Progenitor cell of endocrine pancreas (in vitro differentiated cells): ENCODE measurements at regions not wholly inside any gene's neighbourhood (a gene's known extent, or its start where the extent isn't known, plus 50 kb on each side); places are given as distances from the start of the nearest gene placed in this dataset.

Experiments used
- DNase-seq: peaks from one replicate; pipeline ENCODE4 v3.0.0; 2021; ENCODE audit warnings: low spot score; ENCODE audit not compliant: unreplicated experiment
- H3K27ac Mint-ChIP-seq: 2 replicates; pipeline ENCODE4 v1.8.0; 2021; ENCODE audit warnings: mild to moderate bottlenecking, moderate library complexity, mixed read lengths
- H3K27me3 Mint-ChIP-seq: 2 replicates; pipeline ENCODE4 v1.8.0; 2021; ENCODE audit warnings: mixed read lengths
- H3K36me3 Mint-ChIP-seq: 2 replicates; pipeline ENCODE4 v1.8.0; 2022; ENCODE audit warnings: mixed read lengths; ENCODE audit not compliant: insufficient read depth
- H3K4me1 Mint-ChIP-seq: 2 replicates; pipeline ENCODE4 v1.8.0; 2021; ENCODE audit warnings: low read depth, mixed read lengths
- H3K4me3 Mint-ChIP-seq: 2 replicates; pipeline ENCODE4 v1.8.0; 2021; ENCODE audit warnings: low read depth, mild to moderate bottlenecking, moderate library complexity, mixed read lengths
- H3K9me3 Mint-ChIP-seq: 2 replicates; pipeline ENCODE4 v1.8.0; 2021; ENCODE audit warnings: low read depth, mixed read lengths
- CTCF ChIP-seq: fragments of 200-600 bp; sonication (generic); IDR thresholded peaks from one replicate; pipeline ENCODE4 v1.5.0; 2021; ENCODE audit warnings: antibody characterized with exemption, mild to moderate bottlenecking; ENCODE audit not compliant: unreplicated experiment

GRCh38 chr15:29429584-29429983 lies 160.0 kb upstream of the NSMCE3 start:
- no peaks in the 10 kb centered on the region for H3K36me3 Mint-ChIP-seq
- H3K27me3 Mint-ChIP-seq, result peaks cover 8% of the 10 kb centered on the region
- DNase-seq, result no peak
- no peaks in the 10 kb centered on the region for H3K4me1 Mint-ChIP-seq
- no peak overlapping the region for H3K4me3 Mint-ChIP-seq
- TF ChIP-seq CTCF, result no peak
- H3K9me3 Mint-ChIP-seq, result peaks cover 5% of the 10 kb centered on the region
- H3K27ac Mint-ChIP-seq, result no peak overlapping the region

GRCh38 chr15:29428925-29429573 lies 159.4 kb upstream of the NSMCE3 start:
- no peak for DNase-seq
- peaks cover 8% of the 10 kb centered on the region for H3K9me3 Mint-ChIP-seq

GRCh38 chr15:29425864-29426263 lies 156.2 kb upstream of the NSMCE3 start:
- Mint-ChIP-seq H3K9me3 (peaks cover 8% of the 10 kb centered on the region), H3K27ac (no peak overlapping the region), H3K4me1 (no peaks in the 10 kb centered on the region), H3K4me3 (no peak overlapping the region), H3K36me3 (no peaks in the 10 kb centered on the region), H3K27me3 (no peaks in the 10 kb centered on the region)
- no peak for DNase-seq
- no peak for TF ChIP-seq CTCF

More at GRCh38 chr15:29428925-29429573, 159.4 kb upstream of the NSMCE3 start:
- H3K27ac Mint-ChIP-seq, result no peak overlapping the region
- no peaks in the 10 kb centered on the region for H3K4me1 Mint-ChIP-seq
- no peaks in the 10 kb centered on the region for H3K36me3 Mint-ChIP-seq
- no peak overlapping the region for H3K4me3 Mint-ChIP-seq
- peaks cover 4% of the 10 kb centered on the region for H3K27me3 Mint-ChIP-seq
- no peak for TF ChIP-seq CTCF

GRCh38 chr15:29424118-29424517 lies 154.5 kb upstream of the NSMCE3 start:
- Mint-ChIP-seq H3K4me1 (no peaks in the 10 kb centered on the region), H3K36me3 (no peaks in the 10 kb centered on the region), H3K4me3 (no peak overlapping the region), H3K27ac (no peak overlapping the region), H3K9me3 (peaks cover 8% of the 10 kb centered on the region), H3K27me3 (no peaks in the 10 kb centered on the region)
- TF ChIP-seq CTCF, result no peak
- DNase-seq, result no peak

- Mint-ChIP-seq H3K27ac (no peak overlapping the region), H3K27me3 (no peaks in the 10 kb centered on the region), H3K36me3 (no peaks in the 10 kb centered on the region), H3K9me3 (peaks cover 8% of the 10 kb centered on the region), H3K4me3 (no peak overlapping the region), H3K4me1 (no peaks in the 10 kb centered on the region)
- DNase-seq, result no peak
- no peak for TF ChIP-seq CTCF
Observed at GRCh38 chr15:29422606-29423005, 153.0 kb upstream of the NSMCE3 start.
